NT2/D1 (cell line): ENCODE measurements at regions not wholly inside any gene's neighbourhood (a gene's known extent, or its start where the extent isn't known, plus 50 kb on each side); places are given as distances from the start of the nearest gene placed in this dataset.

Source experiments
- DNase-seq: peaks from one replicate; pipeline ENCODE4 v3.0.0-alpha.2; 2011; ENCODE audit warnings: low read depth, low spot score
- H3K27me3 ChIP-seq: 2 replicates; pipeline ENCODE4 v1.6.0; 2011; ENCODE audit warnings: mild to moderate bottlenecking; ENCODE audit not compliant: insufficient read length, insufficient read depth
- H3K36me3 ChIP-seq: 2 replicates; pipeline ENCODE4 v1.6.1; 2011; ENCODE audit warnings: mild to moderate bottlenecking, low read length, mixed read lengths; ENCODE audit not compliant: insufficient read depth, insufficient read length
- H3K4me1 ChIP-seq: 2 replicates; pipeline ENCODE4 v1.5.1; 2011; ENCODE audit not compliant: insufficient read depth, insufficient read length
- H3K4me3 ChIP-seq: 2 replicates; pipeline ENCODE4 v1.5.1; 2011; ENCODE audit warnings: low read depth; ENCODE audit not compliant: insufficient read length
- H3K9ac ChIP-seq: 2 replicates; pipeline ENCODE4 v1.6.0; 2011; ENCODE audit warnings: low read depth; ENCODE audit not compliant: insufficient read length
- H3K9me3 ChIP-seq: 2 replicates; pipeline ENCODE4 v1.5.1; 2011; ENCODE audit warnings: mild to moderate bottlenecking, low read length; ENCODE audit not compliant: insufficient read depth
- SUZ12 ChIP-seq: IDR thresholded peaks from 2 replicates; pipeline ENCODE4 v1.6.1; 2011; ENCODE audit not compliant: insufficient read length, insufficient read depth; ENCODE audit errors: extremely low read depth
- YY1 ChIP-seq: IDR thresholded peaks from 2 replicates; pipeline ENCODE4 v1.6.1; 2011; ENCODE audit not compliant: insufficient read length, insufficient read depth
- ZNF274 ChIP-seq: IDR thresholded peaks from 2 replicates; pipeline ENCODE4 v1.6.1; 2011; ENCODE audit warnings: mild to moderate bottlenecking, low read depth, low read length

DNA sequence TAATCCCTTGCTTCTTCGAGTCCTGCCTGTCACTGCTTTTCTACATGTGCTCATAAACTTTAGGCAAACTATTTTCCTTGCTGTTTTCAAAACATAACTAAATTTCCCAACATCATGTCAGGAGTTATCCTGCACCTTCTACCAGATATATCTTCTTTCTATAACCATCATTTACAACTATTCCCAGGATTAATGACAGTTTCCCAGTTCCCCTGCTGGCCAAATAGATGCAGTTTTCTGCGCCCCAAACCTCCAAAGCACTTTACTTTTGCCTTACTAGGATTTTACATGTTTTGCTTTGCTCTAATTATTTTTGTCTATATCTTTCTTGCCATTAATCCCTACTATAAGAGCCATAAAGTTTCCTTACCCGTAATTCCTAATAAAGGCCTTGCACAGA, 122.5 kb downstream of the GLUL start:
- H3K9ac ChIP-seq, result no peak overlapping the region
- H3K4me3 ChIP-seq, result no peak overlapping the region
- TF ChIP-seq ZNF274, result no peak
- no peaks in the 10 kb centered on the region for H3K27me3 ChIP-seq
- H3K4me1 ChIP-seq, result no peaks in the 10 kb centered on the region
- DNase-seq, result no peak
- H3K36me3 ChIP-seq, result no peaks in the 10 kb centered on the region
- no peaks in the 10 kb centered on the region for H3K9me3 ChIP-seq

DNA sequence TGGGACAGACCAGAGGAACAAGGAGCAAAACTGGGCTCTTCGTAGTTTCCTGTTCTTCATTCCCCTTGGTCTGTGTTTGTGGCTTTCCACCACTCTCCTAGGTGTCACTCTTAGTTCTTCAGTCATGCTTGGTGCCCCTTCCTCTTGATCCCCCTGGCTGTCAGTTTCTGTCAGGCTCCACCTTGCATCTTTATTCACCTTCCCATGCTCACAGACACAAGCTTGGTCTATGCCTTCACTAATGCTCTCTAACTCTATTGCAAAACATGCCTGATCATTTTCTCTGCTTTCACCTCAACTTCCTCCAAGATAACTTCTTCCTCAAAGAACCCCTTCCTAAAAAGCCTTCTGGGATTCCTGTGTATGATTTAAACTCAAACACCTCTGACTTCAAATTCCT, 122.9 kb downstream of the GLUL start:
- no peak overlapping the region for H3K9ac ChIP-seq
- no peak overlapping the region for H3K4me3 ChIP-seq
- H3K4me1 ChIP-seq, result no peaks in the 10 kb centered on the region
- DNase-seq, result no peak
- H3K36me3 ChIP-seq, result no peaks in the 10 kb centered on the region
- H3K27me3 ChIP-seq, result no peaks in the 10 kb centered on the region
- no peaks in the 10 kb centered on the region for H3K9me3 ChIP-seq
- TF ChIP-seq SUZ12 (no peak), YY1 (no peak), ZNF274 (no peak)

DNA sequence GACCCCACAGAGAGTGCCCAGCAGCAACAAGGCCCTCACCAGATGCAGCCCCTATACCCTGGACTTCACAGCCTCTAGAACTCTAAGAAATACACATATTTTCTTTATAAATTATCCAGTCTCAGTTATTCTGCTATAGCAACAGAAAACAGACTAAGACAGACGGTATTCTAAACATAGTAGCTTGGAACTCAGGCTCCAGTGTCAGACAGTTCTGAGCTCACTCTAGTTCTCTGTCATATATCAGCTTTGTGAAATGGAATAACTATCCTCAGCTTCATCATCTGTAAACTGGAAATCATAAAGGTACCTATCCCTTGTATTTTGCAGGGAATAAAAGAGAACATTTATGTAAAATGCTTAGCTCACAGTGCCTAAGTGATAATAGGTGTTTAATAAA, 127.4 kb downstream of the GLUL start:
- no peak for DNase-seq
- Histone ChIP-seq H3K9ac (no peak overlapping the region), H3K9me3 (no peaks in the 10 kb centered on the region), H3K4me3 (no peak overlapping the region), H3K36me3 (no peaks in the 10 kb centered on the region), H3K27me3 (no peaks in the 10 kb centered on the region), H3K4me1 (no peaks in the 10 kb centered on the region)
- TF ChIP-seq SUZ12 (no peak), ZNF274 (no peak), YY1 (no peak)

DNA sequence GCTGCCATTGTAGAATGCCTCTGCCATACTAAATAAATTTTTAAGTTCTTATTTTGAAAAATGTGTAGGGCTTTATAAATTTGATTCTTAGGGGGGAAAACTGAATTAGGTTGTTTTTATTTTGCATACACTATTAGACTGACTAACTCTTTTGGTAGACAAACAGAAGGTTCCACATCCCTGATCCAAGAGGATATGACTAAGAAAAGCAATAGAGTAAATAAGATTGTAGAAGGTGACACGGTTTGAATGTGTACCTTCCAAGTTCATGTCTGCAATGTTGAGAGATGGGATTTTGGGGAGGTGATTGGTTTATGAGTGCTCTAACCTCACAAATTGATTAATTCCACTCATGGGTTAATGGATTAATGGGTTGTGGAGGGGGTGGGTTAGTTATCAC, 127.9 kb downstream of the GLUL start:
- no peak overlapping the region for H3K9ac ChIP-seq
- DNase-seq, result no peak
- TF ChIP-seq SUZ12 (no peak), YY1 (no peak), ZNF274 (no peak)
- H3K36me3 ChIP-seq, result no peaks in the 10 kb centered on the region
- H3K4me3 ChIP-seq, result no peak overlapping the region
- no peaks in the 10 kb centered on the region for H3K4me1 ChIP-seq
- H3K9me3 ChIP-seq, result no peaks in the 10 kb centered on the region
- H3K27me3 ChIP-seq, result no peaks in the 10 kb centered on the region

DNA sequence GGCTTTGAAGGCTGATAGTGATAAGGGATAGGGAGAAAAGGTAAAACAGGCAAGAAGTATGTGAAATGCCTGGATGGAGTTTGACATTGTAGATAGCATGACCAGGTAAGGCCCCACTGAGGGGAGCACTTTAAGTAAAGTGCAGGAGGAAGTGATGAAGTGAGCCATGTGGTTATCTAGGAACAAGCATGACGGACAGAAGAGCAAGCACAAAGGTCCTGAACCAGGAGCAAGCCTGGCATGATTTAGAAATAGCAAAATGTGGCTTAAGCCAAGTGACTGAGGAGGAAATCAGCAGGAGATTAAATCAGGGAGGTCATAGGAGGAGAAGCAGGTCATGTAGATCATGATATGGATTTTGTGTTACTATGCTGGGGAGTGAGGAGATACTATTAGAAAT, 129.2 kb downstream of the GLUL start:
- Histone ChIP-seq H3K27me3 (no peaks in the 10 kb centered on the region), H3K4me3 (no peak overlapping the region), H3K36me3 (no peaks in the 10 kb centered on the region), H3K4me1 (no peaks in the 10 kb centered on the region), H3K9me3 (no peaks in the 10 kb centered on the region), H3K9ac (no peak overlapping the region)
- no peak for DNase-seq
- no peak for TF ChIP-seq ZNF274

DNA sequence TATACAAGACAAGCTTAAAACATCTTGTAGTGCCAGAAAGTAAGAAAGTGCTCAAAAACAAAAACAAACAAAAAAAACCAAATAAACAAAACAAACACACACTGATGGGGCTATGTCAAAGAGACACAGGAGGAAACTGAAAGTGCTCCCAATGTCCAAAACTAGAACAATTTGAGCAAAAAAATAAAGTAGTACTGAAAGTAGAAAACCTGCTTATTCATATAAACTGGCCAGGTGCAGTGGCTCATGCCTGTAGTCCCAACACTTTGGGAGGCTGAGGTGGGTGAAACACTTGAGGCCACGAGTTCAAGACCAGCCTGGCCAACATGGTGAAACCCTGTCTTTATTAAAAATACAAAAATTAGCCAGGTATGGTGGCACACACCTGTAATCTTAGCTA, 129.9 kb downstream of the GLUL start:
- Histone ChIP-seq H3K9ac (no peak overlapping the region), H3K36me3 (no peaks in the 10 kb centered on the region), H3K27me3 (no peaks in the 10 kb centered on the region), H3K9me3 (no peaks in the 10 kb centered on the region), H3K4me1 (no peaks in the 10 kb centered on the region), H3K4me3 (no peak overlapping the region)
- TF ChIP-seq YY1 (no peak), SUZ12 (no peak), ZNF274 (no peak)
- no peak for DNase-seq

DNA sequence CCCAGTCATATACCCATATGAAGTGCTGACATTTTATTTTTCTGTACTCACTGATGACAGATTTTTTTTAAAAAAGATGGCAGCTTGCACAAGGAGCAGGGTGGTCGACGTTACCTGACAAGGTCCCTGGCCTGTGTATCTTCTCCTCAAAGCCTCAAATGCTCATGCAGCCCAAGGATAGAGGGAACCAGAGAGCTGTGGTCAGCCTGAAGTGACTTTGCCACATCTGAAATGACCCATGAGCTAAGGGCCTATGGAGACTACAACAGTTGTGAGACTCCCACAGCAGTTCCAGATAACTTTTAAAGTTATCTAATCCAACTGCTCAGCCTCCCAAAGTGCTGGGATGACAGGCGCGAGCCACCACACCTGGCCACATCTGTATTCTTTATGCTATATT, 131.1 kb downstream of the GLUL start:
- H3K4me3 ChIP-seq, result no peak overlapping the region
- H3K9me3 ChIP-seq, result no peaks in the 10 kb centered on the region
- no peaks in the 10 kb centered on the region for H3K27me3 ChIP-seq
- H3K36me3 ChIP-seq, result no peaks in the 10 kb centered on the region
- no peaks in the 10 kb centered on the region for H3K4me1 ChIP-seq
- H3K9ac ChIP-seq, result no peak overlapping the region
- DNase-seq, result no peak
- TF ChIP-seq SUZ12 (no peak), YY1 (no peak), ZNF274 (no peak)

DNA sequence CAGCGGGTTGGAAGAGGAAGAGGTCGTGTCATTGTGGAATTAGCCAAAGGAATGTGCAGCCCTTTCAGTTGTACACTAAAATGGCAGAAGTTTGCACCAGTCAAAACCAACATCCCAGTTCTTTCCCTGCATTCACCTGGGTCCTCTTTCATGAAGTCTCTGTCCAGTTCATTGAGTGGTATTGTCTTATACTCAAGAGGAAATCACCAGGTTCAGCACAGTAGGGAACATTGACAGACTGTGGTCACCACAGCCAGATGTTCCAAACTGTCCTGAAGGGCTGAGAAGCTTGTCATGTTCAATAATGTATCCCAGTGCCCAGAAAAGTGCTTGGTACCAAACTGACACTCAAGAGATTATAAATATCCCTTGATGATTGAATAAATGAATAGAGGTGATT, 131.6 kb downstream of the GLUL start:
- H3K36me3 ChIP-seq, result no peaks in the 10 kb centered on the region
- H3K4me3 ChIP-seq, result no peak overlapping the region
- H3K4me1 ChIP-seq, result no peaks in the 10 kb centered on the region
- no peak for TF ChIP-seq YY1
- no peaks in the 10 kb centered on the region for H3K27me3 ChIP-seq
- DNase-seq, result no peak
- H3K9me3 ChIP-seq, result no peaks in the 10 kb centered on the region
- H3K9ac ChIP-seq, result no peak overlapping the region
